ENCODE measurements at regions not wholly inside any gene's neighbourhood (a gene's known extent, or its start where the extent isn't known, plus 50 kb on each side); places are given as distances from the start of the nearest gene placed in this dataset.
A peak's percentile ranks its signal among the peaks of the same experiment; 100 is the strongest.

DNA sequence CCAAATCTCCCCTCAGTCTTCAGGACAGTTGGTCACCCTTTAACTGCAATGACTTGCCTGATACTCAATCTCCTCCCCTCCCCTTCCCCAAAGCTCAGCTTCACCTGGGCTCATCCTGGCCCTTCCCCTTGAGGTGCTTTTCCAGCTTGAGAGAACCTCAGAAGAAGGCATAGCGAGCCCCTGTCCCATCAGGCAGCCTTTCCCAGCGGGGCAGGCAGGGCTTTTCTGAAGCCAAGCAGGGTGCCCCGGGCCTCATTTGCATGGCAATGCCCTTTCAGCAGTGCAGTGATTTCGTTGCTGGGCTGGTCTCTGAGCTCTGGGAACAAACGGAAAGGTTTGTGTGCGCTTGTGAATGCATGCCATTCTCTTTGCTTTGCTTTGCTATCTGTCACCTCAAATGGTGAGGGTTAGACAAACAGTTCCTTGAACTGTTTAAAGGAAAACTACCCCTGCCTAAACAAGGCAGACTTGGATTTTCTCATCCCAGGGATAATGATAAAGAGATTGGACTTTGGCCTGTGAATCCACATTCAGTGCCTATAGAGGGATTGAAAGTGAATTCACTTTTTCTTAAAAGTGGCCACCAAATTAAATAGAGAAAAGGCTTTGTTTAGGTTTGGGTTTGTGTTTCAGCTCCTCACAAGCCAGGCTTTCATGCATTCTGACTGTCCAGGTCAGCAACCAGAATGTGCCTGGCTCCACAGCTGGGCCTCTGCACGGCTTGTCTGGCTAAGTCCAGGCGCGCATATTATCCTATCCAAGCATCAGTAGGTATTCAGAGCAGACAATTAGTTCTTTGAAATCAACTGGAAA lies 165.3 kb downstream of the ZNF608 start (continued):
- TF ChIP-seq ZNF10 (CRISPR knock-in tag; IDR thresholded peaks at IDR 0.05; ENCODE audit: borderline replicate concordance, low read depth) (no peak), GATA4 (IDR thresholded peaks at IDR 0.05; ENCODE audit: borderline replicate concordance, low read depth) (peak; percentile 73; the same call in 1 of the 2 replicates), SMAD9 (CRISPR knock-in tag; IDR thresholded peaks at IDR 0.05) (no peak), E2F1 (CRISPR knock-in tag; IDR thresholded peaks at IDR 0.05) (no peak), STAG1 (CRISPR knock-in tag; IDR thresholded peaks at IDR 0.05) (no peak; the same call in 1 of the 2 replicates), BCL3 (CRISPR knock-in tag; IDR thresholded peaks at IDR 0.05) (0 out of 2 replicates have a peak, but pooled peaks have one; percentile 13), CBX5 (CRISPR knock-in tag; IDR thresholded peaks at IDR 0.05; ENCODE audit: borderline replicate concordance) (0 out of 2 replicates have a peak, but pooled peaks have one; percentile 64), ZFP41 (CRISPR knock-in tag; IDR thresholded peaks at IDR 0.05; ENCODE audit: borderline replicate concordance) (no peak), RBM22 (optimal IDR thresholded peaks at IDR 0.05; ENCODE audit: low read length) (no peak), TCF7L2 (IDR thresholded peaks at IDR 0.05; ENCODE audit: low read depth, low read length) (no peak), NCOA1 (CRISPR knock-in tag; IDR thresholded peaks at IDR 0.05) (no peak), ZNF75D (CRISPR knock-in tag; IDR thresholded peaks at IDR 0.05; ENCODE audit: borderline replicate concordance) (no peak), MAX (IDR thresholded peaks at IDR 0.05) (peak; percentile 56), ZNF12 (CRISPR knock-in tag; IDR thresholded peaks at IDR 0.05) (0 out of 2 replicates have a peak, but pooled peaks have one; percentile 42), RFX5 (IDR thresholded peaks at IDR 0.05; ENCODE audit: low read depth, low read length) (no peak)
- TF ChIP-seq, protein P1, sequence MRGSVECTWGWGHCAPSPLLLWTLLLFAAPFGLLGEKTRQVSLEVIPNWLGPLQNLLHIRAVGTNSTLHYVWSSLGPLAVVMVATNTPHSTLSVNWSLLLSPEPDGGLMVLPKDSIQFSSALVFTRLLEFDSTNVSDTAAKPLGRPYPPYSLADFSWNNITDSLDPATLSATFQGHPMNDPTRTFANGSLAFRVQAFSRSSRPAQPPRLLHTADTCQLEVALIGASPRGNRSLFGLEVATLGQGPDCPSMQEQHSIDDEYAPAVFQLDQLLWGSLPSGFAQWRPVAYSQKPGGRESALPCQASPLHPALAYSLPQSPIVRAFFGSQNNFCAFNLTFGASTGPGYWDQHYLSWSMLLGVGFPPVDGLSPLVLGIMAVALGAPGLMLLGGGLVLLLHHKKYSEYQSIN (CRISPR knock-in tag; IDR thresholded peaks at IDR 0.05; ENCODE audit: borderline replicate concordance), result no peak
- TF ChIP-seq, protein P2, sequence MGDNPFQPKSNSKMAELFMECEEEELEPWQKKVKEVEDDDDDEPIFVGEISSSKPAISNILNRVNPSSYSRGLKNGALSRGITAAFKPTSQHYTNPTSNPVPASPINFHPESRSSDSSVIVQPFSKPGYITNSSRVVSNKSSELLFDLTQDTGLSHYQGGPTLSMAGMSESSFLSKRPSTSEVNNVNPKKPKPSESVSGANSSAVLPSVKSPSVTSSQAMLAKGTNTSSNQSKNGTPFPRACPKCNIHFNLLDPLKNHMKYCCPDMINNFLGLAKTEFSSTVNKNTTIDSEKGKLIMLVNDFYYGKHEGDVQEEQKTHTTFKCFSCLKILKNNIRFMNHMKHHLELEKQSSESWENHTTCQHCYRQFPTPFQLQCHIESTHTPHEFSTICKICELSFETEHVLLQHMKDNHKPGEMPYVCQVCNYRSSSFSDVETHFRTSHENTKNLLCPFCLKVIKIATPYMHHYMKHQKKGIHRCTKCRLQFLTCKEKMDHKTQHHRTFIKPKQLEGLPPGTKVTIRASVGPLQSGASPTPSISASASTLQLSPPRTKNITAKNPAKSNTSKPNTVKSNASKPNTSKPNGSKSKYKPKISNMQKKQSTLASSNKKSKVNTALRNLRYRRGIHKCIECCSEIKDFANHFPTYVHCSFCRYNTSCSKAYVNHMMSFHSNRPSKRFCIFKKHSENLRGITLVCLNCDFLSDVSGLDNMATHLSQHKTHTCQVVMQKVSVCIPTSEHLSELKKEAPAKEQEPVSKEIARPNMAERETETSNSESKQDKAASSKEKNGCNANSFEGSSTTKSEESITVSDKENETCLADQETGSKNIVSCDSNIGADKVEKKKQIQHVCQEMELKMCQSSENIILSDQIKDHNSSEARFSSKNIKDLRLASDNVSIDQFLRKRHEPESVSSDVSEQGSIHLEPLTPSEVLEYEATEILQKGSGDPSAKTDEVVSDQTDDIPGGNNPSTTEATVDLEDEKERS (CRISPR knock-in tag; IDR thresholded peaks at IDR 0.05), result peak; percentile 69; the same call in 1 of the 2 replicates
- TF ChIP-seq, protein P3, sequence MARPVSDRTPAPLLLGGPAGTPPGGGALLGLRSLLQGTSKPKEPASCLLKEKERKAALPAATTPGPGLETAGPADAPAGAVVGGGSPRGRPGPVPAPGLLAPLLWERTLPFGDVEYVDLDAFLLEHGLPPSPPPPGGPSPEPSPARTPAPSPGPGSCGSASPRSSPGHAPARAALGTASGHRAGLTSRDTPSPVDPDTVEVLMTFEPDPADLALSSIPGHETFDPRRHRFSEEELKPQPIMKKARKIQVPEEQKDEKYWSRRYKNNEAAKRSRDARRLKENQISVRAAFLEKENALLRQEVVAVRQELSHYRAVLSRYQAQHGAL (CRISPR knock-in tag; IDR thresholded peaks at IDR 0.05; ENCODE audit: not compliant biosample characterization), result no peak
